Gastroesophageal sphincter (tissue), 3 donors: ENCODE measurements at regions not wholly inside any gene's neighbourhood (a gene's known extent, or its start where the extent isn't known, plus 50 kb on each side); places are given as distances from the start of the nearest gene placed in this dataset.

Experiments used
- CTCF ChIP-seq, 4 experiments: fragments of 200-600 bp in 2 of 4; fragments of 450-650 bp in 2 of 4; sonication (generic) in 1 of 4; IDR thresholded peaks; one replicate each; pipeline ENCODE4 v1.5.1; 2017 to 2019; ENCODE audit warnings: antibody characterized with exemption in 4 of 4, mild to moderate bottlenecking in 2 of 4, moderate library complexity in 2 of 4
- EP300 ChIP-seq: sonication (generic); formaldehyde crosslinking; IDR thresholded peaks from one replicate; pipeline ENCODE4 v1.6.1; 2017; ENCODE audit warnings: antibody characterized with exemption, mild to moderate bottlenecking
- POLR2A ChIP-seq, 2 donors: fragments of 450-650 bp; IDR thresholded peaks; one replicate each; pipeline ENCODE4 v1.6.1; 2017; ENCODE audit warnings: antibody characterized with exemption in 2 of 2, mild to moderate bottlenecking in 2 of 2, moderate library complexity in 1 of 2
- POLR2AphosphoS5 ChIP-seq: sonication (generic); formaldehyde crosslinking; IDR thresholded peaks from one replicate; pipeline ENCODE4 v1.6.1; 2017; ENCODE audit warnings: antibody characterized with exemption

GRCh38 chr9:107713470-107713869 lies 223.9 kb upstream of the KLF4 start:
- TF ChIP-seq CTCF (IDR thresholded peaks at IDR 0.05) (no peak), EP300 (no peak), POLR2A (IDR thresholded peaks at IDR 0.05) (no peak), POLR2AphosphoS5 (no peak)
